Inferior parietal cortex (tissue), 1 donor: ENCODE measurements at regions not wholly inside any gene's neighbourhood (a gene's known extent, or its start where the extent isn't known, plus 50 kb on each side); places are given as distances from the start of the nearest gene placed in this dataset.

Source experiments
- DNase-seq: peaks from one replicate; pipeline ENCODE4 v3.0.0-alpha.2; 2016; ENCODE audit errors: extremely low spot score

GRCh38 chr20:57900226-57900905 lies 190.6 kb upstream of the PMEPA1 start:
- no peak for DNase-seq

GRCh38 chr20:57899554-57899953 lies 189.7 kb upstream of the PMEPA1 start:
- no peak for DNase-seq

GRCh38 chr20:57898332-57898731 lies 188.5 kb upstream of the PMEPA1 start:
- no peak for DNase-seq

GRCh38 chr20:57897891-57898290 lies 188.1 kb upstream of the PMEPA1 start:
- DNase-seq = no peak

GRCh38 chr20:57897156-57897874 lies 187.5 kb upstream of the PMEPA1 start:
- DNase-seq = no peak

- DNase-seq = no peak
These were observed 186.7 kb upstream of the PMEPA1 start for GRCh38 chr20:57896563-57896962.

GRCh38 chr20:57896017-57896416 lies 186.2 kb upstream of the PMEPA1 start:
- DNase-seq = no peak

GRCh38 chr20:57895161-57895855 lies 185.5 kb upstream of the PMEPA1 start:
- DNase-seq = no peak

- no peak for DNase-seq
These were observed 184.7 kb upstream of the PMEPA1 start for GRCh38 chr20:57894522-57894921.

GRCh38 chr20:57894096-57894495 lies 184.3 kb upstream of the PMEPA1 start:
- DNase-seq = no peak

GRCh38 chr20:57893366-57893999 lies 183.7 kb upstream of the PMEPA1 start:
- no peak for DNase-seq

- no peak for DNase-seq
These were observed 182.7 kb upstream of the PMEPA1 start for GRCh38 chr20:57892471-57892870.

GRCh38 chr20:57891014-57891413 lies 181.2 kb upstream of the PMEPA1 start:
- no peak for DNase-seq

GRCh38 chr20:57890202-57890800 lies 180.5 kb upstream of the PMEPA1 start:
- DNase-seq = no peak

GRCh38 chr20:57888591-57888990 lies 178.8 kb upstream of the PMEPA1 start:
- no peak for DNase-seq

GRCh38 chr20:57884956-57885355 lies 175.1 kb upstream of the PMEPA1 start:
- no peak for DNase-seq

- no peak for DNase-seq
These were observed 173.9 kb upstream of the PMEPA1 start for GRCh38 chr20:57883761-57884160.

GRCh38 chr20:57883224-57883623 lies 173.4 kb upstream of the PMEPA1 start:
- DNase-seq = no peak

GRCh38 chr20:57882451-57883161 lies 172.8 kb upstream of the PMEPA1 start:
- no peak for DNase-seq

- DNase-seq = no peak
These were observed 171.9 kb upstream of the PMEPA1 start for GRCh38 chr20:57881466-57882385.
